ENCODE measurements at regions not wholly inside any gene's neighbourhood (a gene's known extent, or its start where the extent isn't known, plus 50 kb on each side); places are given as distances from the start of the nearest gene placed in this dataset.
A peak's percentile ranks its signal among the peaks of the same experiment; 100 is the strongest.

DNA sequence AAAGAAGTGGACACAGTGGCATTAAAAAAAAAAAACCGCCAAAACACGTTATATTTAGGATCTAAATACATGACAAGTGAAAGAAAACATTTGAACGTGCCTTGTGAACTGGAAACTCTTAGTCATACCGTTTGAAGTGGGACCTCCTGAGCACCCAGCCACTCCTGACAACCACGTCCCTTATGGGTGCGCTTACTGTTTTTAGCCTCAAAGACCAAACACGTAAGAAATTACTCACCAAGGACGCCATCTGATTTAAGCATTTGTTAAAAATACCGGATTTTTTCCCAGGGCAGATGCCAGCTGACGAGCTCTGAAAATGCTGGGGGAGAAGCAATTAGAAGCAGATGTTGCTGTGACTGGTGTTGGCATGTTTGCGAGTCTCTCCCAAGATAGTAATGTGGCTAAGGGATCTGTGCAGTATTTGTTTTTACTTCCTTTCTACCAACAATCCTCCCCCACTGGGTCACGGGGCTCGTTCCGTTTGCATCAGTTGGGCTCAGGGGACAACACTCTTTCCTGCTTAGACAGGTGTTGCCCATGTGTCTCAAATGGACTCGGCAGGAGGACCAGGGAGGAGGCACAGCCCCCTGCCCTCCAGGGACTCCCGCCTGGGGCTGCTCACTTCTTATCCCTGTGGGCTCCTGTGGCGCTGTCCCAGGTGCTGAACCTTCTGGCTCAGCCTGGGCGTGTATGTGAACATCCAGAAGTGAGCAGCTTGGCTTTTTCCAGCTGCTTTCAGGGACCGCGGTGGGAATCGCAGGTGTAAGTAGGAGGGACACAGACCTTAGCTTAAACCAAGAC, 101.0 kb downstream of the BEGAIN start:
- peak overlapping the region; percentile 38; the same call in 1 of the 2 replicates for H3K27ac ChIP-seq (ENCODE audit: low read length)
- H3K4me1 ChIP-seq (ENCODE audit: low read length), result peaks cover 23% of the 10 kb centered on the region
- peaks cover 19% of the 10 kb centered on the region; the same call in 1 of the 2 replicates for H4K20me1 ChIP-seq (ENCODE audit: insufficient read depth, low read length)
- no peak overlapping the region for H3K4me3 ChIP-seq (ENCODE audit: low read length)
- no peaks in the 10 kb centered on the region for H3K36me3 ChIP-seq (replicated peaks; ENCODE audit: low read depth, low read length)
- no peaks in the 10 kb centered on the region for H3K79me2 ChIP-seq (ENCODE audit: low read length)
- no peak for TF ChIP-seq EZH2phosphoT487 (IDR thresholded peaks at IDR 0.05; ENCODE audit: low read depth)
- TF ChIP-seq, protein P1, sequence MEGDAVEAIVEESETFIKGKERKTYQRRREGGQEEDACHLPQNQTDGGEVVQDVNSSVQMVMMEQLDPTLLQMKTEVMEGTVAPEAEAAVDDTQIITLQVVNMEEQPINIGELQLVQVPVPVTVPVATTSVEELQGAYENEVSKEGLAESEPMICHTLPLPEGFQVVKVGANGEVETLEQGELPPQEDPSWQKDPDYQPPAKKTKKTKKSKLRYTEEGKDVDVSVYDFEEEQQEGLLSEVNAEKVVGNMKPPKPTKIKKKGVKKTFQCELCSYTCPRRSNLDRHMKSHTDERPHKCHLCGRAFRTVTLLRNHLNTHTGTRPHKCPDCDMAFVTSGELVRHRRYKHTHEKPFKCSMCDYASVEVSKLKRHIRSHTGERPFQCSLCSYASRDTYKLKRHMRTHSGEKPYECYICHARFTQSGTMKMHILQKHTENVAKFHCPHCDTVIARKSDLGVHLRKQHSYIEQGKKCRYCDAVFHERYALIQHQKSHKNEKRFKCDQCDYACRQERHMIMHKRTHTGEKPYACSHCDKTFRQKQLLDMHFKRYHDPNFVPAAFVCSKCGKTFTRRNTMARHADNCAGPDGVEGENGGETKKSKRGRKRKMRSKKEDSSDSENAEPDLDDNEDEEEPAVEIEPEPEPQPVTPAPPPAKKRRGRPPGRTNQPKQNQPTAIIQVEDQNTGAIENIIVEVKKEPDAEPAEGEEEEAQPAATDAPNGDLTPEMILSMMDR (IDR thresholded peaks at IDR 0.05; ENCODE audit: low read depth, low read length), result no peak
- no peak overlapping the region for H3K9ac ChIP-seq (ENCODE audit: low read length)
- H3K27me3 ChIP-seq (ENCODE audit: low read depth, low read length), result peaks cover 3% of the 10 kb centered on the region; the same call in 1 of the 2 replicates
- H3K4me2 ChIP-seq (ENCODE audit: low read length), result peak overlapping the region; percentile 25
- H3K9me3 ChIP-seq (ENCODE audit: insufficient read depth, low read length), result no peaks in the 10 kb centered on the region
- no peak overlapping the region for H2AFZ ChIP-seq (ENCODE audit: low read depth, low read length)

Measured in OCI-LY3 (cell line).